Keratinocyte (primary cell): ENCODE measurements at regions not wholly inside any gene's neighbourhood (a gene's known extent, or its start where the extent isn't known, plus 50 kb on each side); places are given as distances from the start of the nearest gene placed in this dataset.

ENCODE experiments used
- CTCF ChIP-seq, 3 experiments: IDR thresholded peaks in 1 of 3; conservative IDR thresholded peaks in 1 of 3; optimal IDR thresholded peaks in 1 of 3; 2 replicates in 2 of 3; 3 replicates in 1 of 3; pipeline versions ENCODE3 to v1.5.1; 2011; ENCODE audit warnings: low read length in 3 of 3, mild to moderate bottlenecking in 3 of 3, moderate library complexity in 2 of 3, control low read depth in 1 of 3, inconsistent platforms in 1 of 3; ENCODE audit not compliant: insufficient read depth in 2 of 3; ENCODE audit errors: extremely low read depth in 1 of 3
- EZH2 ChIP-seq: IDR thresholded peaks from one replicate; pipeline ENCODE4 v1.6.1; 2012; ENCODE audit warnings: inconsistent platforms, mild to moderate bottlenecking, low read length, moderate library complexity

DNA sequence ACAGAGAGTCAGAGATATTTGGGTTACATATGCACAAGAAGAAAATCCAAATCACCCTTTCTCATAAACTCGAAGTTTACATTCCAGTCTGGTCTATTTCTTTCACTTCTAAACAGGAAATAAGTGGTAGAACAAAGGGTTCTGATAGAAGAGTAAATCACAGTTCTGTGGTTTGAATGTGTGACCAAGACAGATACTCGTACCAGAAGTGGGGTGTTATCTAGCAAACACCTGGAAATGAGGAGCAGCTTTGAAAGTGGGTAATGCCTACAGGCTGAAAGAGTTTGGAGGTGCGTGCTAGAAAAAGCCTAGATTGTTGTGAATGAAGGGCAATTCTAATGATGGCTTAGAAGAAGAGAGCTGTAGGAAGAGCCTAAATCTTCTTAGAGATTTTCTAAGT lies 74.7 kb downstream of the FH start:
- TF ChIP-seq EZH2 (no peak), CTCF (optimal IDR thresholded peaks at IDR 0.05 in 1 of 3, IDR thresholded peaks at IDR 0.05 in 1 of 3, conservative IDR thresholded peaks at IDR 0.05 in 1 of 3; ENCODE audit: extremely low read depth in 1 of 3, insufficient read depth in 2 of 3, low read length in 3 of 3) (no peak)
